Right lung (tissue), 2 donors: ENCODE measurements at regions not wholly inside any gene's neighbourhood (a gene's known extent, or its start where the extent isn't known, plus 50 kb on each side); places are given as distances from the start of the nearest gene placed in this dataset.
"Not testable (repeated sequence)": the region's sequence is repeated elsewhere in the genome, so short reads cannot be mapped to it uniquely, and the experiment has no call there.

ENCODE experiments used
- DNase-seq, 2 donors: peaks; one replicate each; pipeline ENCODE4 v3.0.0-alpha.2; 2013

DNA sequence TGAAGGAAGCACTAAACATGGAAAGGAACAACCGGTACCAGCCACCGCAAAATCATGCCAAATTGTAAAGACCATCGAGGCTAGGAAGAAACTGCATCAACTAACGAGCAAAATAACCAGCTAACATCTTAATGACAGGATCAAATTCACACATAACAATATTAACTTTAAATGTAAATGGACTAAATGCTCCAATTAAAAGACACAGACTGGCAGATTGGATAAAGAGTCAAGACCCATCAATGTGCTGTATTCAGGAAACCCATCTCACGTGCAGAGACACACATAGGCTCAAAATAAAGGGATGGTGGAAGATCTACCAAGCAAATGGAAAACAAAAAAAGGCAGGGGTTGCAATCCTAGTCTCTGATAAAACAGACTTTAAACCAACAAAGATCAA lies 206.3 kb downstream of the SLC38A4 start:
- not testable (repeated sequence) for DNase-seq

DNA sequence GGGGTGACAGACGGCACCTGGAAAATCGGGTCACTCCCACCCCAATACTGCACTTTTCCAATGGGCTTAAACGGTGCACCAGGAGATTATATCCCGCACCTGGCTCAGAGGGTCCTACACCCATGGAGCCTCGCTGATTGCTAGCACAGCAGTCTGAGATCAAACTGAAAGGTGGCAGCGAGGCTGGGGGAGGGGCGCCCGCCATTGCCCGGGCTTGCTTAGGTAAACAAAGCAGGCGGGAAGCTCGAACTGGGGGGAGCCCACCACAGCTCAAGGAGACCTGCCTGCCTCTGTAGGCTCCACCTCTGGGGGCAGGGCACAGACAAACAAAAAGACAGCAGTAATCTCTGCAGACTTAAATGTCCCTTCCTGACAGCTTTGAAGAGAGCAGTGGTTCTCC lies 208.1 kb downstream of the SLC38A4 start:
- not testable (repeated sequence) for DNase-seq

DNA sequence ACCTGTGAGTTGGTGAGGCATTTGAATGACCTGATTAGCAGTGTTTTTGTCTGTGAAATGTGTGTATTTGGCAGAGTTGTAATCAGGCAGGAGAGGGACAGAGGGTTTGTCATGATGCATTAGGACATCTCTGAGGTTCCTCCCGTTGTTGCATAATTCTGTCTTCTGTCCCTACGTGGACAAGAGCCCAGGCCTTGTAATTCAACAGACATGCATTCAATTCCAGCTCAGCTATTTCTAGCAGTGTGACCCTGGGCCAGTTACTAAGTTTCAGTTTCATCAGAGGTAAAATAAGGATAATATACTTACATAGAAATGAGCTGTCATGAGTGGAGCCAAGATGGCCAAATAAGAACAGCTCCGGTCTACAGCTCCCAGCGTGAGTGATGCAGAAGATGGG lies 208.6 kb downstream of the SLC38A4 start:
- no peak for DNase-seq

DNA sequence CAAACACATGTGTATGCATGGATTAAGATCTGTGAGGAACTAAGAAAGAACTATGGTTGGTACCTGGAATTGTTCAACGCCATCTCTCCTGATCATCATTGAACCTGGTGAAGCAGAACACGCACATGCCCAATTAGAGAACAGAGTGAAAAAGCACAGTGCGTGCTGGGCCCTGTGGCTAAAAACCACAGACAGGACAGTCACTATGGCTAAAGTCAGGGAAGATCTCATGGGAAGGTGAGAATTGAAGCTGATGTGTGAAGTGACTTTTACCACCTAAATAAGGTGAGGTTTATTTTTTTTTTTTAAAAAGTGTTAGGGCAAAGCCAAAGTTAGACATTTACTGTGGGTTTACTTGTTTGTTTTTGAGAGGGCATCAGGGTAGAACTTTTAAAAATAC lies 215.0 kb downstream of the SLC38A4 start:
- no peak for DNase-seq

DNA sequence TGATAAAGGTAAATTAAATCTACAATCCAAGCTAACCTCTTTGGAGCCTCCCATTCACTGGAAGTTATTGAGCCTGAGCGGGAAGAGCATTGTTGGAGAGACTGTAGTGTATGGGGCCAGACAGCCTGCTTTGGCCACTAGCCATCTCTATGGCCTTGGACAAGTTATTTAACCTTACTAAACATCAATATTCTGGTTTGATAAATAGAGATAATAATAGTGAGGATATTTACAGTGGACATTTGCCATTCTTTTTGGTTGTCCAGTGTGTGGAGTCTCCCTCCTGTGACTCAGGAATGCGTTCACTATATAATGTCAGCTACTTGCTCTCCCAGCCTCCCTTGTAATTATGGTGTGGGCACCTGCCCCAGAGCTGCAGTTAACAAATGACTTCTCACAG lies 216.1 kb downstream of the SLC38A4 start:
- DNase-seq: no peak

DNA sequence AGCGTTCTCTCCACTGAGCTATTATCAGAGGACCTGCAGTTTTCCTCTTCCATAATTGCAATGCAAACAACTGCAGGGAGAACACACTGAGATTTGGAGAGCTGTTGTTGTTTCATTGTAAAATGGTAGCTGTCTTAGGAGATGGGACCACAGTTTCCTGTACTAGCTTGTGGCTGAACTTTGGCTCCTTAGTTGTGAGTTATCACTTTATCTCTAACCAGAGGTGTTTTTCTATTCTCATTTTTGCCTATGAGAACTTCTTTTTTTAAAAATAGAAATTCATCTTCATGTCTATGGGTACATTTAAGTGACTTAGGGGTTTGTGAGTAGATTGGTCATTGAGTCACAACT lies 216.5 kb downstream of the SLC38A4 start:
- no peak for DNase-seq

DNA sequence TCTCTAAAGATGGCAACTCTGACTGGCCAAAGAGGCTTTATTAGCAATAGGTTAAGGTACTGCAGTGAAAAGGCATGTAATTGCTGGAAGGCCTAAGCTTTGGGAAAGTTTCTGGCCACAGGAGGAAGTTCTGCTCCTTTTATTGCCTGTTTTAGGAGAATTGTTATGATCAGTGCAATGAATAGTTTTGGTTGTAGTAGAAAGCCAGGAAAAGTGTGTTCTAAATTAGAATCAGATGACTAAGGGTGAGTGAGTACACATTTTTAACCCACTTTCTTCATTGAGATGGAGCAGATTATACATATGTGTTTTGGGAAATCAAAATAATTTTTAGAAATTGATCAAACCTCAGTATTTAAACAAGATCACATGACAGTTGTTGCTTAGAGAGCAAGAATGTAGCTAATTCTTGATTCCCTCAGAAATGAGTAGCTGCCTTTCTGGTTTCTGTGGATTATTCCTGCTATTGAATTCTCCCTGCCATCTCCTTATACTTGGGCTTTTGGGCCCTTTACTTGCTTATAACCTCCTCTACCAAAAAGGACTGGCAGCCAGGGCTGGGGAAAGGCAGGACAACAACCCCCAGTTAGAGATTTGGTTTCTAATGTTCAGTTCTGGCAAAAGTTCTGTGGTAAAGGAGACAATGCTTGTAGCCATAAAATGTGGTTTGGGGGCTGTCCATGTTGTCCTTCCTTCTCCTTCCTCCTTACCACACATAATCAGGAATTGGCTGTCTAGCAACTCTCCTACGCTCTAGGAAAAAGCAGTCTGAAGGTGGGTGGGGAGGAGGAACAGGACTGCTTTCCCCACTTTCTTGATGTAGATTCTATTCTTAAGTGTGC lies 217.1 kb downstream of the SLC38A4 start:
- DNase-seq: no peak

DNA sequence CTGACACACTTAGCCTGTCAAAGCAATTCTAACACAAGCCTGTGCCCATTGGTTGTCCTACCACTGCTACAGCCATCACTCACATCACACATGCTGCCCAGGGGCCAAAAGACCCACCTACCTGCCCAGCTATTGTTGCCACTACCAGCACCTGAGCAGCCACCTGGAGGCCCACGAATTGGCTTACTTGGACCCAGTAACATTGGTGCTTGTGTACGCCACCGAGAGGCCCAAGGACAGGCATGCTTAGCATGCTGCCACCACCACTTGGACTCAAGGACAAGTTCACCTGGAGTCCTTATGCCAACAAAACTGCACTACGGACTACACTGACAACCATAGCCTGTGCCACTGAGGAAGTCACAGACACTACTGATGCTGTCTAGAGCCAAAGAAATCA lies 221.1 kb downstream of the SLC38A4 start:
- no peak for DNase-seq

DNA sequence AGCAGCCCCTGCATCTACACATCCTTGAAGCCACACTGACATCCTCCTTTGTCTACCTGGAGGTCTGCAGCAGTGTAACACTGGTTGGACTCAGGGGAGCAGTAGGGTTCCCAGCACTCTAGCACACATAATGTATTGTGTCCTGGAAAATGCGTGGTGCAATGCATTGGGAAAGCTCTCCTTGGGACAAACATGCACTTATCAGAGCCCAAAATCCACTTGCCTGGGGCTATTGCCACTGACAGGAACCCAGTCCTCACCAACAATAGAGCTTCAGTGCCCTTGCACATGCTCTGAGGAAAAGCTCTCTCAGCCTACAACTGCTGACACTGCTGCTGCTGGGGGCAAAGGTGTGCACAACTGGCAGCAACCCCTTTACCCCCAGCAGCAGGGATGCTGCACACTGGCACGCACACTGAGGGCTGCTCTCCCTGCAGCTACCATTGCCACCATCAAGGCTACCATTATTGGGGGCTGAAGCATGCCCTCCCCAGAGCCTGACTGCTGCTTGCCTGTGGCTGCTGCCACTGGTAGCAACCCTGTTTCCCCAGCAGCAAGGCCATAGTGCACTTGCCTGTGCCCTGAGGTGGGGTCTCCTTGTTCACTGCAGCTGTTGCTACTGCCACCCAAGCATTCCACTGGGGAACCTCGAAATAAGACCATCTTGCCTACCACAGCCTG lies 221.9 kb downstream of the SLC38A4 start:
- DNase-seq: no peak

DNA sequence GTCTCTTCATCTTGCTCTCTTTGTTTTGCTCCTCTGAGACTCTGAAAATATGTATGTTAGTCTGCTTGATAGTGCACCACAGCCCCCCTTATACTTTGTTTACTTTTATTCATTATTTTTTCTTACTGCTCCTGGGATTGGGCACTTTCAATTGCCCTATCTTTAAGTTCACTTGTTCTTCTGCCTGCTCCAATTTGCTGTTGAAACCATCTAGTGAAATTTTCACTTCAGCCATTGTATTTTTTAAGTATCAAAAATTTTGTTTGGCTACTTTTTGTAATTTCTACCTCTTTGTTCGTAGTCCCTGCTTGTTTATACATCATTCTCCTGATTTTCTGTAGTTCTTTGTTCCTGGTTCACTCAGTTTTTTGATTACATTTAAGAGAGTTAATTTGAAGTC lies 223.3 kb downstream of the SLC38A4 start:
- DNase-seq: no peak

DNA sequence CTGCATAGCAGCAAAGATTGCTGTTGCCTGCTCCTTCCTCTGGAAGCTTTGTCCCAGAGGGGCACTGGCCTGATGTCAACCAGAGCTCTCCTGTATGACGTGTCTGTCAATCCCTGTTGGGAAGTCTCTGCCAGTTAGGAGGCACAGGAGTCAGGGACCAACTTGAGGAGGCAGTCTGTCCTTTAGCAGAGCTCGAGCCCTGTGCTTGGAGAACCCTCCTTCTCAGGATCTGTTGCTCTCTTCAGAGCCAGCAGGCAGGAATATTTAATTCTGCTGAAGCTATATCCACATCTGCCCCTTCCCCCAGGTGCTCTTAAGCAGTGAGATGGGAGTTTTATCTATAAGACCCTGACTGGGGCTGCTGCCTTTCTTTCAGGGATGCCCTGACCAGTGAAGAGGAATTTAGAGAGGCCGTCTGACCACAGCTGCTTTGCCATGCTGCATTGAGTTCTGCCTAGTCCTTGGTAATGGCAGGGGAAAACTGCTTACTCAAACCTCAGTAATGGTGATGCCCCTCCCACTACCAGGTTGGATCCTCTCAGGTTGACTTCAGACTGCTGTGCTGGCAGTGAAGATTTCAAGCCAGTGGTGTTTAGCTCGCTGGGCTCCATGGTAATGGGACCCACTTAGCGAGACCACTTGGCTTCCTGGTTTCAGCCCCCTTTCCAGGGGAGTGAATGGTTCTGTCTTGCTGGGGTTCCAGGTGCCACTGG lies 218.6 kb upstream of the SLC38A2 start:
- DNase-seq: no peak

DNA sequence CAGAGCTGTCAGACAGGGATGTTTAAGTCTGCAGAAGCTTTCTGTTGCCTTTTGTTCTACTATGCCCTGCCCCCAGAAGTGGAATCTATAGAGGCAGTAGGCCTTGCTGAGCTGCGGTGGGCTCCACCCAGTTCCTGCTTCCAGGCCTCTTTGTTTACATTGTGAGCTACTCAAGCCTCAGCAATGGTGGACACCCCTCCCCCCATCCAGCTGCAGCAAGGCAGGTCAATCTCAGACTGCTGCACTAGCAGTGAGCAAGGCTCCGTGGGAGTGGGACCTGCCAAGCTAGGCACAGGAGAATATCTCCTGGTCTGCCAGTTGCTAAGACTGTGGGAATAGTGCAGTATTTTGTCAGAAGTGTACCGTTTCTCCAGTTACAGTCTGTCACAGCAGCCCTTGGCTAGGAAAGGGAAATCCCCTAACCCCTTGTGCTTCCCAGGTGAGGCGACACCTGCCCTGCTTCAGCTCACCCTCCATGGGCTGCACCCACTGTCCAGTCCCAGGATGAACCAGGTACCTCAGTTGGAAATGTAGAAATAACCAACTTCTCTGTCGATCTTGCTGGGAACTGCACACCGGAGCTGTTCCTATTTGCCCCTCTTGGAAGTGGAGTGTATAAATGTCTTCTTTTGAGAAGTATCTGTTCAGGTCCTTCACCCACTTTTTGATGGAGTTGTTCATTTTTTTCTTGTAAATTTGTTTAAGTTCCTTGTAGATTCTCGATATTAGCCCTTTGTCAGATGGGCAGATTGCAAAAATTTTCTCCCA lies 213.5 kb upstream of the SLC38A2 start:
- DNase-seq: peak; percentile 28 to 35

DNA sequence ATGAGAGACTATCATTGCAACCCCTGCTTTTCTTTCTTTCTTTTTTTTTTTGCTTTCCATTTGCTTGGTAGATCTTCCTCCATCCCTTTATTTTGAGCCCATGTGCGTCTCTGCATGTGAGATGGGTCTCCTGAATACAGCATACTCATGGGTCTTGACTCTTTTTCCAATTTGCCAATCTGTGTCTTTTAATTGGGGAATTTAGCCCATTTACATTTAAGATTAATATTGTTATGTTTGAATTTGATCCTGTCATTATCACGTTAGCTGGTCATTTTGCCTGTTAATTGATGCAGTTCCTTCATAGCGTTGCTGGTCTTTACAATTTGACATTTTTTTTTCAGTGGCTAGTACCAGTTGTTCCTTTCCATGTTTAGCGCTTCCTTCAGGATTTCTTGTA lies 211.5 kb upstream of the SLC38A2 start:
- not testable (repeated sequence) for DNase-seq

DNA sequence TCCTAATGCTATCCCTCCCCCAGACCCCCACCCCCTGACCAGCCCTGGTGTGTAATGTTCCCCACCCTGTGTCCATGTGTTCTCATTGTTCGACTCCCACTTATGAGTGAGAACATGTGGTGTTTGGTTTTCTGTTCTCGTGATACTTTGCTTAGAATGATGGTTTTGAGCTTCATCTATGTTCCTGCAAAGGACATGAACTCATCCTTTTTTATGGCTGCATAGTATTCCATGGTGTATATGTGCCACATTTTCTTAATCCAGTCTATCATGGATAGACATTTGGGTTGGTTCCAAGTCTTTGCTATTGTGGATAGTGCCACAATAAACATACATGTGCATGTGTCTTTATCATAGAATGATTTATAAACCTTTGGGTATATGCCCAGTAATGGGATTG lies 209.4 kb upstream of the SLC38A2 start:
- not testable (repeated sequence) for DNase-seq

DNA sequence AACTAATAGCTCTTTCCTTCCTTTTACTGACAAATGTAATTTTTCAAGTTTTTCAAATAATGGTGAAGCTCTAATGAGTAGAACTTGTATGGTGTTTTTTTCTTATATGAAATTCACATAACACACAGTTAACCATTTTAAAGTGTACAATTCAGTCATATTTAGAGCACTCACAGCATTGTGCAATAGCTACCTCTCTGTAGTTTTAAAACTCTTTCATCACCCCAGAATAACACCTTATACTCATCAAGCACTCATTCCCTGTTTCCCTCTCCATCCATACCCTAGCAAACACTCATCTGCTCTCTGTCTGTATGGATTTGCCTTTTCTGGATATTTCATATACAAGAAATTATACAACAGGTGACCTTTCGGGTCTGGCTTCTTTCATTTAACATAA lies 207.9 kb upstream of the SLC38A2 start:
- DNase-seq: no peak

DNA sequence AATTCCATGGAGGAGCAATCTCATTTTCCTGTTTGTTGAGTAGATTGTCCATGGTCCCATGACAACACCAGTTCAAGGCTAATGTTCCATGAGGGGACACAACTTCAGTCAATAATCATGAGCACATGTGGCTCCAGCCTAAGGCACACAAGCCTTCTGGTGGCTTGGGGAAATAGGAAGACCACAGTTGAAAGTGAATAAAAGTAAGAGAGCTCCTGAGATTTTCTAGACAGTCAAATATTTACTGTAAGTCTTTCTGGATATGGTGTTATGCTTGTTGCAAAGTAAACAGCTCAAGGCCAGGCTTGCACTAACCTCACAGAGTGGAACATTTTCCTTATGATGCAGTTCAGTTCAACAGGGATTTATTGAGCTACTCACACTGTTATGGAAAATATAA lies 206.9 kb upstream of the SLC38A2 start:
- no peak for DNase-seq

DNA sequence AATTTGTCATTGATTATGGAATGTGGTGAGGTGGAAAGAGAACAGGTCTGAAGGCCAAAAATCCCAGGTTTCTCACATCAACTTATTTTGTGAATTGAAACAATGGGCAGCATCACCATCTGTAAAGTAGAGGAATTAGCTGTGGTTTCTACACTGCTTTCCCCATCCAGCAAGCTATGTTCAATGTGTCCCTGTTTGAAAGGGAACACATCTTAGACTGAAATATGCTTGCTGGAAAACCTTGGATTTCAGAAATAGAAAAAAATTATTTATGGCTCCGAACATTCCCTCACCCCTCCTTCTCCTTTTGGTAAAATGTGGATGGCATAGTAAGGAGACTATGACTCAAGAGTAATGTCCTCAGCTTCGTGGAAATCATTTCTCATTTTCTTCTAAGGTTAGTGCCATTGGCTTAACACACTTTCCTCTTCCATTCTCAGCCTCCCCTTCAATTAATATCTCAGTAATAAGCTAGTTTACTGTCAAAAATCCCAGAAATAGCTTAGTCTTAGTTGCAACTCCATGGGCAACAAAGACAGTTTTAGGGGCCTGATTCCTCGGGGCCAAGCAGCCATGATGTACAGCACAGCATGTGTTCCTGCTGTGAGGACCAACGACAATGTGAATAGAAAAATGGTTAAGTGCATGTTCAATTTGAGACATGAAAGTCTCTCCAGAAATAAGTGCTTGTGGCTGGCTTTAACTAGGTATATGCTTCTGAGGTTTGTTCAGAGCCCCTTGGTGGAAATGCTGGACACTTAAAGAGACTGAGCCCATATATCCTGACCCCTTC lies 205.8 kb upstream of the SLC38A2 start:
- DNase-seq: no peak

DNA sequence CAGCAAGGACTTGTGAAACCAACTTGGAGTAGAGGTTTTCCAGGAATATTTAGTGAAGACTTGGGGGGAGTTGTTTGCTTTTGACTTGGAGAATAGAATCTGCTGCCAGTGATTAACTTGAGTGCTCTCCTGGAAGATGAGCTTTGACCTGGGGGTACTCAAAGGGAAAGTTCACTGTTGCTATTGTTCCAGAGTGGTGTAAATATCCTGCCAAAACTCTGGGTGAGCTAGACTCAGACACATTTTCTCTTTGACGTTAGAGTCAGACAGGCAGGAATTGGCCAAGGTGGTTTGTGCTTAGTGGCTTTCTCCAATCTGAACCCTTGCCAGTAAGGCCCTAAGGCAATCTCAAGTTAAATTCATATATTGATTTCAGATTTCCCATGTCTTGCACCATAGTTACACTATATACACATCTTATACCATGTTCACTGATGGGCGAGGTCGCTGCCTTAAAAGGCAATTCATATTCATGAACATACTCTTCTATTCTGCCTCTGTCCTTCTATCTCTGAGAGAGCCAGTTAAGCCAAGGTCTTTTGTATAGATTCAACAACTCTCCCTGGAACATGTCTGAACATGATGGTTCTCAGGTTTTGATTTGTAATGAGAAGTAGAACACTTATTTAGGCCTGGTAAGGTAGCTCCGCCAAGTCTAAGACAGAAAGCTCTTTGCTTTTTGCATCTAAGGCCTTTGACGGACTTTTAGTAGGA lies 204.6 kb upstream of the SLC38A2 start:
- no peak for DNase-seq

DNA sequence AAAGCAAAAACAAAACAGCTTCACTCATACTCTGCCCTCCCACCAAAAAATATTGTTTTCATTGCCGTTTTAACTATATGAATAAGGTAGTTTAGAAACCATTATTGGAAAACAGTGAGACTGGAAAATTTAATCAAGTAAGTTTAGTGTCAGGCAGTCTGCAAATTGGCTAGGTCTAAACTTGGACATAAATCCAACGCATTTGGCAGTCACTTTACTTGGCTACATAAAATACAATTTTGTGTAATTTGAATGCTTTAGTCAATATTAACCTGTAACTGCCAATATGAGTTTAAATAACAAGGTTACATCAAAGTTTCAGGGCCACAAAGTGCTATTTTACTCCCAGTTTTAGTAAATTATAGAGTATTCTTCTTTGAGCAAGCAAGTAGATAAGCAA lies 202.3 kb upstream of the SLC38A2 start:
- no peak for DNase-seq

DNA sequence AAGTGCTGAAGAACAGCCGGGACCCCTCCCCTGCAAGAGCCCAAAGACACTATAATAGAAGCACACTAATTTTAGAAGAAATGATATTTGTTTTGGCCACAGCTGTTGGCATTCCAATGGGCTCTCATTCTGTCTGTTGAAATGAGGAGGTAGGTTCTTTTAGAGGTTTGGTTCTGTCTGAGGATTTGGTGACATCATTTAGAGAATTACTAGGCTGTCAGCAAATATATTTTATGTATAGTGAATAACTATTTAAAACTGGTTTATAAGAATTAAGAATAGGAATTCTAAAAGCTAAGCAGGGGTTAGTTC lies 200.7 kb upstream of the SLC38A2 start:
- DNase-seq: no peak
